H1 (cell line): ENCODE measurements at regions not wholly inside any gene's neighbourhood (a gene's known extent, or its start where the extent isn't known, plus 50 kb on each side); places are given as distances from the start of the nearest gene placed in this dataset.
"Not testable (repeated sequence)": the region's sequence is repeated elsewhere in the genome, so short reads cannot be mapped to it uniquely, and the experiment has no call there.

ENCODE experiments used
- CTCF ChIA-PET: fragments of 300-600 bp; sonication (Branson Sonifier 250); formaldehyde crosslinking; loops from one replicate; lab custom pipeline; 2021; ENCODE audit not compliant: partially characterized antibody; lab: Charles Lee
- POLR2A ChIA-PET: fragments of 300-600 bp; sonication (Branson Sonifier 250); formaldehyde crosslinking; loops from one replicate; lab custom pipeline; 2021; ENCODE audit warnings: inconsistent platforms; ENCODE audit not compliant: partially characterized antibody; lab: Charles Lee
- DNase-seq, 2 experiments: peaks; one replicate each; pipeline versions ENCODE4 v3.0.0 to v3.0.0-alpha.2; 2010 to 2022; ENCODE audit warnings: low spot score in 2 of 2, low read depth in 1 of 2, mixed read lengths in 1 of 2
- FAIRE-seq: peaks from 2 replicates; lab custom pipeline; 2011; peaks lifted over from hg19 to GRCh38; lab: Jason Lieb, UNC
- H2AFZ ChIP-seq: 2 replicates; pipeline ENCODE4 v1.8.1; 2012; ENCODE audit warnings: low read length, inconsistent platforms
- H2AK5ac ChIP-seq: 2 replicates; pipeline ENCODE4 v1.6.1; 2013; ENCODE audit warnings: low read depth, low read length
- H2BK120ac ChIP-seq: replicated peaks from 2 replicates; pipeline ENCODE3; 2013; ENCODE audit warnings: low read depth, low read length, inconsistent platforms
- H2BK12ac ChIP-seq: 2 replicates; pipeline ENCODE4 v1.6.1; 2013; ENCODE audit warnings: low read depth, low read length
- H2BK15ac ChIP-seq: 2 replicates; pipeline ENCODE4 v1.6.1; 2013; ENCODE audit warnings: low read length
- H2BK20ac ChIP-seq: 2 replicates; pipeline ENCODE4 v1.6.1; 2013; ENCODE audit warnings: low read length
- H2BK5ac ChIP-seq: 2 replicates; pipeline ENCODE4 v1.6.1; 2013; ENCODE audit warnings: low read depth, low read length
- H3K14ac ChIP-seq: 2 replicates; pipeline ENCODE4 v1.6.1; 2013; ENCODE audit warnings: inconsistent platforms; ENCODE audit not compliant: insufficient read length
- H3K18ac ChIP-seq: 2 replicates; pipeline ENCODE4 v1.6.1; 2013; ENCODE audit warnings: low read length; ENCODE audit errors: extremely low read depth
- H3K23ac ChIP-seq: 2 replicates; pipeline ENCODE4 v1.6.1; 2013; ENCODE audit warnings: inconsistent platforms; ENCODE audit not compliant: insufficient read length
- H3K23me2 ChIP-seq: 2 replicates; pipeline ENCODE4 v1.6.1; 2013; ENCODE audit warnings: low read depth, low read length
- H3K27ac ChIP-seq: 2 replicates; pipeline ENCODE4 v1.6.1; 2011; ENCODE audit warnings: low read depth, low read length, inconsistent platforms
- H3K27me3 ChIP-seq, 4 experiments: replicated peaks in 1 of 4; 1 replicate in 1 of 4; 2 replicates in 3 of 4; pipeline versions ENCODE4 v1.6.1 to v1.8.1; 2011 to 2013; ENCODE audit warnings: low read length in 3 of 4, mild to moderate bottlenecking in 3 of 4, inconsistent platforms in 2 of 4, mixed read lengths in 2 of 4, moderate library complexity in 1 of 4; ENCODE audit not compliant: control insufficient read depth in 3 of 4, insufficient read depth in 3 of 4; ENCODE audit errors: extremely low read depth in 1 of 4
- H3K36me3 ChIP-seq, 4 experiments: 2 replicates each; pipeline versions ENCODE4 v1.6.1 to v1.8.1; 2011 to 2013; ENCODE audit warnings: mild to moderate bottlenecking in 4 of 4, low read length in 3 of 4, moderate library complexity in 2 of 4, control low read depth in 1 of 4, inconsistent platforms in 1 of 4; ENCODE audit not compliant: insufficient read depth in 4 of 4, control insufficient read depth in 2 of 4
- H3K4ac ChIP-seq: replicated peaks from 2 replicates; pipeline ENCODE3; 2013; ENCODE audit warnings: low read length, low read depth, mixed read lengths, inconsistent platforms; ENCODE audit not compliant: insufficient read length
- H3K4me1 ChIP-seq, 4 experiments: replicated peaks in 1 of 4; 1 replicate in 1 of 4; 2 replicates in 3 of 4; pipeline versions ENCODE4 v1.6.1 to v1.8.1; 2011 to 2013; ENCODE audit warnings: low read length in 3 of 4, inconsistent platforms in 2 of 4, mixed read lengths in 1 of 4; ENCODE audit not compliant: insufficient read depth in 4 of 4, control insufficient read depth in 3 of 4
- H3K4me2 ChIP-seq, 2 experiments: 2 replicates each; pipeline versions ENCODE4 v1.6.1 to v1.8.1; 2011 to 2013; ENCODE audit warnings: low read depth in 2 of 2, low read length in 2 of 2, control low read depth in 1 of 2, inconsistent platforms in 1 of 2, mild to moderate bottlenecking in 1 of 2; ENCODE audit not compliant: insufficient read depth in 1 of 2
- H3K4me3 ChIP-seq, 4 experiments: fragments of 200-600, 300-600 bp in 1 of 4; sonication (generic), shearing (Covaris generic), sonication (Bioruptor Twin) in 1 of 4; 2 replicates each; pipeline versions ENCODE4 v1.5.1 to v1.8.1; 2011 to 2016; ENCODE audit warnings: low read length in 4 of 4, low read depth in 3 of 4, control low read depth in 2 of 4, inconsistent platforms in 2 of 4, mild to moderate bottlenecking in 2 of 4, mixed read lengths in 1 of 4, moderate library complexity in 1 of 4; ENCODE audit not compliant: insufficient read depth in 2 of 4; ENCODE audit errors: extremely low read depth in 1 of 4
- H3K56ac ChIP-seq: replicated peaks from 2 replicates; pipeline ENCODE3; 2013; ENCODE audit warnings: low read depth, mild to moderate bottlenecking, mixed read lengths, low read length, inconsistent platforms; ENCODE audit not compliant: insufficient read length
- H3K79me1 ChIP-seq: 2 replicates; pipeline ENCODE4 v1.6.1; 2013; ENCODE audit warnings: low read depth, low read length, control low read depth
- H3K79me2 ChIP-seq, 2 experiments: 2 replicates each; pipeline versions ENCODE4 v1.6.1 to v1.8.1; 2012 to 2013; ENCODE audit warnings: low read length in 2 of 2, mild to moderate bottlenecking in 2 of 2, inconsistent platforms in 1 of 2; ENCODE audit not compliant: insufficient read depth in 2 of 2, control insufficient read depth in 1 of 2
- H3K9ac ChIP-seq, 4 experiments: replicated peaks in 1 of 4; 1 replicate in 1 of 4; 2 replicates in 3 of 4; pipeline versions ENCODE4 v1.6.1 to v1.8.1; 2011 to 2013; ENCODE audit warnings: low read depth in 3 of 4, low read length in 3 of 4, control low read depth in 2 of 4, mild to moderate bottlenecking in 2 of 4, moderate library complexity in 2 of 4, inconsistent platforms in 1 of 4; ENCODE audit errors: extremely low read depth in 1 of 4
- H3K9me3 ChIP-seq, 2 experiments: 2 replicates each; pipeline versions ENCODE4 v1.6.1 to v1.8.1; 2012 to 2013; ENCODE audit warnings: mild to moderate bottlenecking in 2 of 2, moderate library complexity in 2 of 2, control low read depth in 1 of 2, inconsistent platforms in 1 of 2, low read depth in 1 of 2, low read length in 1 of 2, mixed read lengths in 1 of 2; ENCODE audit not compliant: insufficient read depth in 2 of 2
- H4K20me1 ChIP-seq, 2 experiments: replicated peaks in 1 of 2; 2 replicates each; pipeline versions ENCODE3 to v1.8.1; 2011 to 2013; ENCODE audit warnings: inconsistent platforms in 2 of 2, low read length in 2 of 2, mild to moderate bottlenecking in 1 of 2; ENCODE audit not compliant: insufficient read depth in 2 of 2, control insufficient read depth in 1 of 2
- H4K5ac ChIP-seq: 2 replicates; pipeline ENCODE4 v1.6.1; 2013; ENCODE audit warnings: low read length, low read depth, mixed read lengths, inconsistent platforms; ENCODE audit not compliant: insufficient read length
- H4K8ac ChIP-seq: 2 replicates; pipeline ENCODE4 v1.8.0; 2013; ENCODE audit warnings: mild to moderate bottlenecking, moderate library complexity, low read length, inconsistent platforms; ENCODE audit not compliant: insufficient read depth; ENCODE audit errors: extremely low read depth
- H4K91ac ChIP-seq: replicated peaks from 2 replicates; pipeline ENCODE3; 2013; ENCODE audit warnings: low read length, mixed read lengths, inconsistent platforms; ENCODE audit not compliant: insufficient read length
- WGBS, 2 experiments: shearing (Covaris generic) in 1 of 2; methylation state at CpG; one replicate each; pipeline versions ENCODE4 v1.1.6 to v1.1.7; 2013 to 2015; ENCODE audit warnings: low lambda C conversion rate in 2 of 2, mixed read lengths in 2 of 2, inconsistent platforms in 1 of 2, low coverage in 1 of 2, missing lambda C conversion rate in 1 of 2; ENCODE audit not compliant: insufficient replicate concordance in 2 of 2, insufficient coverage in 1 of 2, insufficient read length in 1 of 2; ENCODE audit errors: extremely low coverage in 1 of 2, missing lambda C conversion rate in 1 of 2; 5-methylcytosine and 5-hydroxymethylcytosine counted together

- H3K23me2 ChIP-seq, H3K56ac ChIP-seq, H3K27me3 ChIP-seq, H2BK12ac ChIP-seq, H3K9ac ChIP-seq, H2AK5ac ChIP-seq, H3K4me1 ChIP-seq, H3K4ac ChIP-seq, H2AFZ ChIP-seq, H4K8ac ChIP-seq, H3K18ac ChIP-seq, H3K4me2 ChIP-seq, H3K36me3 ChIP-seq, H4K20me1 ChIP-seq, H2BK15ac ChIP-seq, H2BK120ac ChIP-seq, H4K91ac ChIP-seq, H3K23ac ChIP-seq, H3K79me1 ChIP-seq, H3K27ac ChIP-seq, DNase-seq, H3K79me2 ChIP-seq, H2BK20ac ChIP-seq, FAIRE-seq, H3K14ac ChIP-seq, H2BK5ac ChIP-seq, H4K5ac ChIP-seq, H3K4me3 ChIP-seq, H3K9me3 ChIP-seq, POLR2A ChIA-PET: not testable (repeated sequence)
- 90% methylated on average over 6 of the region's 6 CpGs; no CpG with 5 or more reads in 1 of the 2 experiments for WGBS, 2 experiments
- CTCF ChIA-PET: interaction anchor here (0.6 kb wide), 1 partner anchor 1643 kb away, joined by 3 read pairs; no protein-coding TSS in a partner anchor
Observed at GRCh38 chr10:64578757-64579156, 1057.6 kb downstream of the REEP3 start.
